GM12874 (cell line): ENCODE measurements at regions not wholly inside any gene's neighbourhood (a gene's known extent, or its start where the extent isn't known, plus 50 kb on each side); places are given as distances from the start of the nearest gene placed in this dataset.

Experiments
- TF ChIP-seq, protein P1 (sequence below): IDR thresholded peaks from 2 replicates; pipeline ENCODE4 v1.5.1; 2011; ENCODE audit warnings: low read depth, mild to moderate bottlenecking, control low read depth, low read length, moderate library complexity; ENCODE audit not compliant: insufficient read depth

- TF ChIP-seq, protein P1, sequence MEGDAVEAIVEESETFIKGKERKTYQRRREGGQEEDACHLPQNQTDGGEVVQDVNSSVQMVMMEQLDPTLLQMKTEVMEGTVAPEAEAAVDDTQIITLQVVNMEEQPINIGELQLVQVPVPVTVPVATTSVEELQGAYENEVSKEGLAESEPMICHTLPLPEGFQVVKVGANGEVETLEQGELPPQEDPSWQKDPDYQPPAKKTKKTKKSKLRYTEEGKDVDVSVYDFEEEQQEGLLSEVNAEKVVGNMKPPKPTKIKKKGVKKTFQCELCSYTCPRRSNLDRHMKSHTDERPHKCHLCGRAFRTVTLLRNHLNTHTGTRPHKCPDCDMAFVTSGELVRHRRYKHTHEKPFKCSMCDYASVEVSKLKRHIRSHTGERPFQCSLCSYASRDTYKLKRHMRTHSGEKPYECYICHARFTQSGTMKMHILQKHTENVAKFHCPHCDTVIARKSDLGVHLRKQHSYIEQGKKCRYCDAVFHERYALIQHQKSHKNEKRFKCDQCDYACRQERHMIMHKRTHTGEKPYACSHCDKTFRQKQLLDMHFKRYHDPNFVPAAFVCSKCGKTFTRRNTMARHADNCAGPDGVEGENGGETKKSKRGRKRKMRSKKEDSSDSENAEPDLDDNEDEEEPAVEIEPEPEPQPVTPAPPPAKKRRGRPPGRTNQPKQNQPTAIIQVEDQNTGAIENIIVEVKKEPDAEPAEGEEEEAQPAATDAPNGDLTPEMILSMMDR: no peak
Measured at GRCh38 chr11:71342116-71342515, 89.7 kb upstream of the SHANK2 start.

DNA sequence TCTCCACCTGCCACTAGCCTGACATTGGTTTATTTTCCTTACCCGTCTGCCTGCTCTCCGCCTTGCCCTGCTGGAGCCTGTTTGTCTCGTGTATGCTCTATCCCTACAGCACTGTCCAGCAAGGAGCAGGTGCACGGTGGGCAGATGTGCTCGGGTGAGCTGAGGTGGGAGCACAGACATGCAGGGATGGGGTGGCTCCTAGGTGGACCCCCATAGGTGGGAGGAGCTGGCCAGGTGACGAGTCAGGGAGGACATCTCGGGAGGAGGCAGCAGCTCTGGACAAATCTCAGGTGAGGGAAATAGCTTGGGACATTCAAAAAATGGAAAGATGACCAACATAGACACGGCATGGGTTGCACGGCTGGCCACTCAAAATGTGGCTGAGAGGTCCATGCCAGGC is 89.2 kb upstream of the SHANK2 start:
- TF ChIP-seq, protein P1: no peak

DNA sequence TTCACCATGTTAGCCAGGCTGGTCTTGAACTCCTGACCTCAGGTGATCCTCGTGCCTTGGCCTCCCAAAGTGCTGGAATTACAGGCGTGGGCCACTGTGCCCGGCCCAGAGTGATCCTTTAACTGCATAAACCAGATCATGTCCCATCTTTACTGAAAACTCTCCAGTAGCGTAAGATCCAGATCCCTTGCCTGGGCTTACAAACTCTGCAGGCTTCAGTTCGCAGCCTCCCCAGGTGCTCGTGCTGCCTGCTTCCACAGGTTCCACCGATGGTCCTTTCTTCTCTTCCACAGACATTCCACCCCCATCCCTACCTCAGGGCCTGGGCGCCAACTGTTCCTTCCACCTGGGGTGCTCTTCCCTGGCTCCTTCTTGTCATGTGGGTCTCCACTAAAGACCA is 88.8 kb upstream of the SHANK2 start:
- TF ChIP-seq, protein P1: no peak

DNA sequence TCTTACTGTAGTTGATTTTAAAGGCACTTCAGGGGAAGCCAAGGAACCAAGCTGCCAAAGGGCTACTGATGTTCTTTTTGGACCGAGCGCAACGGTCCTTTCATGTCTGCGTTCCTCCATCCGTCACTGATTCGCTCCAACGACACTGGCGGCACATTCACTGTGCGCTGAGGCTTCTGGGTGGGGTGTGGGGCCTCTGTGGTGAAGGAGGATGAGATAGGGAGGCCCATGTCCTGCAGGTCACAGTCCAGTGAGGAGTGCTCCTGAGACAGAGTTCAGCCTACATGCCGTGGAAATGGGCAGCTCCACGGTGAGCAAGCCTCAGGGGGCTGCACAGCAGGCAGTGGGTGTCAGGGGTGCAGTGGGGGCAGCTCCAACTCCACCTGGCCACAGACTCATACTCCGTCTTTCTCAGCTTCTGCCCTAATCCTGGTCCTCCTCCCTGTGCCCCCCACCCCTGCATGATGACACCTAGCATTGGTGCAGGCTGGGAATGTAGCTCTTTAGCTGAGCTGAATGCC is 87.8 kb upstream of the SHANK2 start:
- TF ChIP-seq, protein P1: no peak

DNA sequence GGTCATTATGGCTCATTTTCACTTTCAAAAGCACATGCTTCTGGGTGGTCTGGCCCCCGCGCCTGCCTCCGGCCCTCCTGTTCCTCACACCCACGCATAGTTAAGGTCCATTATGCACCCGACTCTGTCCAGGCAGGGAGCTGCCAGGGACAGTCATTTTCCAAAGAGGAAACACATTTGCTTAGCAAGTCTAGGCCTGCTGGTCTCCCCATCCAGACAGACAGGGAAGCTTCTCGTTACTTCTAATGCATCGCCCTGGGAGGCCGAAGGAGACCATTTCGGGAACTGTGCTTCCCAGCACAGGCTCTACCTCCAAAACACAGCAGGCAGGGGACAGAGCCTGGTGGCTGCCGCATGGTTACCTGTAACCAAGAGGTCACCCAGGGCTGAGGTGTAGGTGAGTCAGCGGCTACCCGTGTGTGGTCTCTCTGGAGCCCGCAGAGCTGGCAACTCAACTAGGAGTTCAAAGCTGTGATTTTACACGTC is 87.1 kb upstream of the SHANK2 start:
- TF ChIP-seq, protein P1: no peak

GRCh38 chr11:71338801-71339395 is 86.5 kb upstream of the SHANK2 start:
- TF ChIP-seq, protein P1: no peak

DNA sequence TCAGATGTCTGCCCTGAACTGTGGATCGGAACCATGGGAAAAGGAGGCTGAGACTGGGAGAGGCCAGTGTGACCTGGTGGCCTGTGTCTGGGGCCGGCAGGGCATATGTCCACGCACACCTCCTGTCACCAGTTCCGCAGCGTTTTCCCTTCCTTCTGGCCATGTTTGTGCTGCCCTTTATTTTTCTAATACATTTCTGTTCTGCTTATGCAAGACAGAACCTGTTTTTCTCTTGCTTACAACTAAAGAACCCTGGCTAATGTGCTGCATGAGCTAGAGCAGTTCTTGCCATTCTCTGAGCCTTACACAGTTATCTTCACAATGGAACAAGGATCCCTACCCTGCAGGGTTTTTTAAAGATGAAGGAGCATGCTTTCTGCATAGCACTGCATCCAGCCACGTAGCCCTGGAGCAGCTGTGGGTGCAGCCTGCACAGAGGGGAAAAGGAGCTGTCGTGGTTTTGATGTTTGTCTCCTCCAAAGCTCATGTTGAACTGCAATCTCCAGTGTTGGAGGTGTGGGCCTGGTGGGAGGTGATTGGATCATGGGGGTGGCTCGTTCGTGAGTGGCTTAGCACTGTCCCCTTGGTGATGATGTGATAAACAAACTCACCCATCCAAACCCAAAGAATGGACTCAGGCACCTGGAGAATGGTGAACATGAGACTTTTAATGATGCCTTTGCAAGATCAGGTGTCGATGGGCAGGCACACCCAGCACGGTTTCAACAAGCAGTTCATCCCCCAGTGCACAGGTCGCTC is 84.8 kb upstream of the SHANK2 start:
- TF ChIP-seq, protein P1: no peak
